HL-60/S4 treated with retinoic acid at 250 ng/mL for 4 days and 3 days (cell line): ENCODE measurements at regions not wholly inside any gene's neighbourhood (a gene's known extent, or its start where the extent isn't known, plus 50 kb on each side); places are given as distances from the start of the nearest gene placed in this dataset.
"Not testable (repeated sequence)": the region's sequence is repeated elsewhere in the genome, so short reads cannot be mapped to it uniquely, and the experiment has no call there.

Experiments used
- in situ Hi-C: fragments of 300-500 bp; cut with MboI; formaldehyde crosslinking; loops from 2 replicates; pipeline ENCODE4 v1.7.0; 2022; ENCODE audit warnings: low sequenced_read_pairs

DNA sequence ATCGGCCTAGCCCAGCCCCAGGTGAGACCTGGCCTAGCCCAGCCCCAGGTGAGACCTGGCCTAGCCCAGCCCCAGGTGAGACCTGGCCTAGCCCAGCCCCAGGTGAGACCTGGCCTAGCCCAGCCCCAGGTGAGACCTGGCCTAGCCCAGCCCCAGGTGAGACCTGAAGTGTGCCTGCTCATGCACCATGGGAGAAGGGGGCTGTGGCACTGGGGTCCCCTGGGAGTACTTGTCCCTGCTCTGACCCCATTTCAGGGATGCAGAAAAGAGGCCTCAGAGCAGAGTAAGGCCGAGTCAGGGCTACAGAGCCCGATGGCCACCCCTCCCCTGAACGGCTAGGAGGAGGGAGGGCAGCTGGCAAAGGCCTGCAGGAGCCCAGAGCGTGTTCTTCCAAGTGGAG lies 129.6 kb downstream of the CRYBB2 start:
- in situ Hi-C loops: not testable (repeated sequence)

DNA sequence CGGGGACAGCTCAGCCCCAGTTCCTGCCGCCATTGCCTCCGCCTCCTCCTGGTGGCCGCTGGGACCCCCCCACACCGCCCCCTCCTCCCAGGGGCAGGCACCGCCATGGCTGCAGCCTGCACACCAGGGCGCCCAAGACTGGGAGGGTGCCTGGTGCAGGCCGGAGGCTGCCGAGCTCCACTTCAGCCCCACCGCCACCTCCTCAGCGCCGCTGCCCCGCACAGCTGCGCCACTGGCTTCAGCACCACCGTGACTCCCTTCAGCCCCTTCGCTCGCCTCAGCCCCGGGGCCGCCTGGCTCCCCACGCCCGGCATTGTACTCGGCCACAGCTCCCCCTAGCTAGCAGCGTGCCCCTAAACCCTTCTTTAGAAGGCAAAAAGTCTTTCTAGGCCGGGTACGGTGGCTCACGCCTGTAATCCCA lies 131.1 kb downstream of the CRYBB2 start:
- in situ Hi-C loops: no loop called here

- in situ Hi-C loops: no loop called here
These were observed 132.3 kb downstream of the CRYBB2 start for GRCh38 chr22:25351631-25352293.

DNA sequence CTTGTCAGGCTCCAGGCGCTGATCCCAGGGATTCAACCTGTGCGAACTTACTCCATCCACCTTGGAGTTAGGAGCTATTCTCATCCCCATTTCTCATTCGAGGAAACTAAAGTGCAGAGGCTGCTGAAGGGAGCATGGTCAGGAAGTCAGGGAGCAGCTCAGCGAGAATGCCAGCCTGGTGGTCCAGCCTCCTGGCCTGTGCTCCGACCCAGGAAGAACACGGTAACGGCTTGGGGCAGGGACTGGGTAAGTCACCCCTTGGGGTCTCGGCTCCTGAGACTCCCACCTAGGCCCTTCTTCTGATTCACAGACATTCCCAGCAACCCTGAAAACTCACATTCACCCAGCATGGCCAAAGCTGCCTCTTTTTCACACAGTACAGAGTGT lies 132.8 kb downstream of the CRYBB2 start:
- in situ Hi-C loops: no loop called here

GRCh38 chr22:25353516-25354445 lies 134.3 kb downstream of the CRYBB2 start:
- in situ Hi-C loops: no loop called here

DNA sequence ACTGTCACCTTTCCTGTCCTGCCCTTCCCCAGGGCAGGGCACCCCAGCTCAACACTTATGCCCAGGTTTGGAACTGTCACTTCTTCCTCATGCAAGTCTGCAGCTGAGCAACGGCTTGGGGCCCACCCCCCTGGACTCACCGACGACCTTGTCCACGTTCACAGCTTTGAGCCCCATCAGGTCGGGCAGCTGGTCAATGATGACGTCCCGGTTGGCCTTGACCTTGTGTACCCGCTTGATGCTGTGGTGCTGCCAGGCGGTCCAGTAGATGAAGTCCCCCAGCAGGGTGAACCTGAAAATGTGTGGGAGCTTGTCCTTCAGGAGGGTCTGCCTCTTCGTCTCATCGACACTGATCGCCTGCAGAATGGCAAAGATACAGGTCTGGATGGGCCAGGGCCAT lies 135.0 kb downstream of the CRYBB2 start:
- in situ Hi-C loops: no loop called here

DNA sequence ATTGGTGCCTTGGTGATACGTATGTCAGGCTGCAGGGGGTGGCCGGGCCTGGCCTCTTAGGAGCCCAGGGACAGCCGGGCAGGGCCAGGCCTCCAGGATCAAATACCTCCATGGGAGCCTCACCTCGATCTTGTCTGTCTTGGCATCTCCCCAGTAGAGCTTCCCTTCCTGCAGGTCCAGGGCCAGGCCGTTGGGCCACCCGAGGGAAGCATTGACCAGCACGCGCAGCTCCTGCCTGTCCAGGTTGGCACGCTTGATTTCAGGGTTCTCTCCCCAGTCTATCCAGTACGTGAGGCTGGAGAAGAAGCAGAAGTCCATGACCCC lies 137.7 kb downstream of the CRYBB2 start:
- in situ Hi-C loops: no loop called here

- in situ Hi-C loops: no loop called here
These were observed 138.4 kb downstream of the CRYBB2 start for GRCh38 chr22:25357606-25358420.

- in situ Hi-C loops: no loop called here
These were observed 139.2 kb downstream of the CRYBB2 start for GRCh38 chr22:25358421-25359170.

DNA sequence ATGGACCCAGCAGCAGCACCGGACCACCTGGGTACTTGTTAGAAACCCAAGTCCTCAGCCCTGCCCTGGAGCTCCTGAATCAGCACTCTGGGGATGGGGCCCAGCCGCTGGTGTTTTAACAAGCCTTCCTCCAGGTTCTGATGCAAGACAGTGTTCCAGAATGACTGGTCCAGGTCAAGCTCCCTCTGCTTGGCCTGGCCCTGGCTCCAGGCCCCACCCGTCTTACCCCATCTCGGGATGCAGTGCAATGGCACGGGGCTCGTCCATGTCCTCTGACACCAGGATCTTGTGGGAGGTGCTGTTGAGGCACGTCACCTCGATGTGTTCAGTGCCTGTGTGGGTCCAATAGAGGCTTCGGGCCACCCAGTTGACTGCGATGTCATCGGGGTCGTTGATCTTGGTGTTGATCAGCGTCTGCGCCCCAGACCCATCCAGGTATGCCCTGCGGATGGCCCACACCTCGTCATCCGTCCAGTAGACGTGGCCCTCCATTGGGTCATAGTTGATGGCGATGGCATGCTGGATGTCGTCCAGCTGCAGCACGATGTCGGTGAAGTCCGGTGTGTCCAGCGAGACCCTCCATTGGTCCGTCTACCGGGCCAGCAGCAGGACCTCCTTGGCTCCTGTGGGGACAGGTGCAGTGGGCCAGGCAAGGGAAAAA lies 140.3 kb downstream of the CRYBB2 start:
- in situ Hi-C loops: no loop called here

DNA sequence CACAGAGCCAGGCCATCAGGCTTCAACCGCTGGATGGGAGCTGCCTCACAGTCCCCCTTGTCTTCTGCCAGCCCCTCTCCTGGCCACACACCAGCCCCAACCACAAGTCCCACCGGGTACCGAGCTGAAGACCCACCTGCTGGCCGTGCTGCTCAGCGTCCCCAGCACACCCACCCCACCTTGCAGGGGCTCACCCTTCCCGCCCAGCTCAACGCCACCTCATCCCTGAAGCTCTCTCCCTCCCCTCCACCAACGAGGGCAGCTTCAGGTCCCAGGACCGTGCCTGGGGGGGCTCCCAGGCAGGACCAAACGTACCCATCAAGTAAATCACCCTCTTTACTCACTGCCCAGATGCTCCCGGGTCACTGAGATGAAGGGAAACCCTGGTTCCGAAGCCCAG lies 141.0 kb downstream of the CRYBB2 start:
- in situ Hi-C loops: no loop called here

DNA sequence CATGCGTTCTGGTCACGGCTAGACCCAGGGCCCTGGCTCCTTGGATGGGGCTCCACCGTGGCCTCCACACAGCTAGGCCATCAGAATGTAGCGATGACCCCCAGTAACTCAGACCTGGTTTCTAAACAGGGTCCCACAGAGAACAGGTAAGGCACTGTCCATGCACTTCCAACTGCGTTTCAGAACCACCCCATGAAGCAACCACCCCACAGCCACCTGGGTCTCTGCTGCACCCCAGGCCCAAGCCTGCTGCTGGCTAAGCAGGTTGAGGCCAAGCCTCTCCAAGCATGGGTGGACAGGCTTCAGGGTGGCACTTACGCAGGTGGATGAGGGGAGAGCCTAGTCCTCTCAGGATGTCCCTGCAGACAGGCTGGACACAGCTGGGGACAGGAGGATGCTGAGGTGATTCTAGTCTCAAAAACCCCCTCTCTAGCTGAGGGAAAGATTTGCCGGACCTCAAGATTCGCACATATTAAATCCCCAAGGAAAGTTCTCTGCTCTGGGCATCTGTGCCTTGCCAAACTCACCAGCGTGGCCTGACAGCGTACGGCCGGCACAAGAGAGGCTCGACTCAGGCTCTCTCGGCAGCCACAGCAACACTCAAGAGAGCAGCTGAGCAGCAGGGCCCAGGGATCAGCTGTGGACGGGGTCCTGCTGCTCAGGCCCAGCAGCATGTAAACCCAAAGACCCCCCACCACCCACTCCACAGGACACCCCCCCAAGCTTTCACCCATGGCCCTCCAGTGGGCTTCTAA lies 141.6 kb downstream of the CRYBB2 start:
- in situ Hi-C loops: no loop called here

DNA sequence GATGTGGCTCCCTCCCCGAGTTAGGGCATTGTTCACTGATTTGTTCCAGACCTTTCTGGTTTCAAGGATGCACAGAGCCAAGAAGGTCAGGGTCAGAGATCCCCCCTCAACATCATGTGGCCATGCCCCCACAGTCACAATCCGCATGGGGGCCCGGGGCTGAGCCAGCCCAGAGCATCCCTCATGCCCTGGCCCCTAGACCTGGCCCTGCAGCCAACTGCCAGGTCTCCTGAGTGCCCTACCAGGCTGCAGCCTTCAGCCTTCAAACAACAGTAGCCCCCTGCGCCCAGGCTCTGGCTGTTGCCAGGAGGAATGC lies 142.4 kb downstream of the CRYBB2 start:
- in situ Hi-C loops: no loop called here

GRCh38 chr22:25362215-25362882 lies 142.9 kb downstream of the CRYBB2 start:
- in situ Hi-C loops: no loop called here

- in situ Hi-C loops: no loop called here
These were observed 143.4 kb downstream of the CRYBB2 start for GRCh38 chr22:25362883-25363240.

DNA sequence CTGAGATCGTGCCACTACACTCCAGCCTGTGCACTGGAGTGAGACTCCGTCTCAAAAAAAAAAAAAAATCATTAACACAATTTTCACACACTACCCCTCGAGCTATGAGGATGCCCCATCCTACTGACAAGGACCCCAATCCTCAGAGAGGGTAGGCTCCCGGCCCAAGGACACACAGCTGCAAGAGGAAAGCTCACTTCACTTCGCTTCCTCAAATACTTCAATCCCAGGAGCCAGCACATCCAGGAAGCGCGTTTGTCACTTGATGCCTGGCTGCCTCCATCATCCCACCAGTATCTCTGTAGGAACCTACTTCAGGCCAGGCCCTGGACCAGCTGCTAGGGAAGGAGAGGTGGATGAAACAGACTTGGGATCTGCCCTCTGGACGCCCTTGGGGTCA lies 144.0 kb downstream of the CRYBB2 start:
- in situ Hi-C loops: no loop called here

DNA sequence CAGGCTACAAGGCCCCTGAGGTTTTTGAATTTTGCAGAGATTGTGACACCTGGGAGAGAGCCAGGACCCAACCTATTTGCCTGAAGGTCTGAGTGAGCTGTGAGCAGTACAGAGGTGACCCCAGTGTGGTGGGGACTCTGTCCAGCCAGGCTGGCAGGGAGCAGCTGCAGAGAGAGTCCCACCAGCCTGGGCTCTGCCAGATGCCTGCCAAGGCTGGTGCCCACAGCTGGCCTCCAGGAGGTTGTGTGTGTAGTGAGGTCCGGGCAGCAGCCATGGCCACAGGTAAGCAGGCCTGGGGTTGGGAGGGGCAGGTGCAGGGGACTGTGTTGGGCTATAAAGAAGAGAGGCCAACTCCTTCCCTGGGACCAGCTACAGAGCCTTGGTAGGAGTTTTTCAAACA lies 144.8 kb downstream of the CRYBB2 start:
- in situ Hi-C loops: no loop called here

DNA sequence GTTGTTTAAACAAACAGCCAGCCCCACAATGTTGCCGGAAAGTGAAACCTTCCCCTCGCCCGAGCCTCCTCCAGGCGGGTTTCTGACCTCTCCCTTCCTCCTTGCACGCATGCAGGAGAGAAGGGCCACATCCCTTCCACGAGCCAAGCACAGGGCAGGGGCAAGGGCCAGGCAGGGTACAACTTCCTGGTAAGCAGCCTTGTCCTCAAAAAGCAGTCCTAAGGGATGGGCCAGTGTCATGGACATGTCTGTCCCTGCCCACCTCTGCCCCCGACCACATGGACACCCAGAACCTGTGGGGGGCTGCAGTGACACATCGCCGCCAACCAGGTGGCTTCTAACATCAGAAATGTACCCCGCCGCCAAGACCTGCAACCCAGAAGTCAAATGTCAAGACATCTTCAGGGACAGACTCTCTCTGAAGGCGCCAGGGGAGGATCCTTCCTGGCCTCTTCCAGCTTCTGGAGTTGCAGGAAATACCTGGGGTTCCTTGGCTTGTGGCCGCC lies 145.3 kb downstream of the CRYBB2 start:
- in situ Hi-C loops: no loop called here
